ENCODE measurements at regions not wholly inside any gene's neighbourhood (a gene's known extent, or its start where the extent isn't known, plus 50 kb on each side); places are given as distances from the start of the nearest gene placed in this dataset.

GRCh38 chr7:46369933-46370654, 449.0 kb upstream of the IGFBP3 start:
- no peak for TF ChIP-seq CTCF (IDR thresholded peaks at IDR 0.05 in 4 of 5, conservative IDR thresholded peaks at IDR 0.05 in 1 of 5)
- no peak for TF ChIP-seq POLR2A (IDR thresholded peaks at IDR 0.05)
